Spinal cord (tissue), 9 donors: ENCODE measurements at regions not wholly inside any gene's neighbourhood (a gene's known extent, or its start where the extent isn't known, plus 50 kb on each side); places are given as distances from the start of the nearest gene placed in this dataset.

Source experiments
- DNase-seq, 6 donors: peaks; one replicate each; pipeline versions ENCODE4 v3.0.0 to v3.0.0-alpha.2; 2013 to 2015; ENCODE audit warnings: low spot score in 6 of 6, low read depth in 4 of 6
- H3K27ac ChIP-seq: one replicate; pipeline ENCODE4 v1.5.1; 2013; ENCODE audit warnings: low read depth, low read length, control low read depth
- H3K27me3 ChIP-seq: one replicate; pipeline ENCODE4 v1.6.1; 2013; ENCODE audit warnings: low read length; ENCODE audit not compliant: control insufficient read depth, insufficient read depth
- H3K36me3 ChIP-seq: one replicate; pipeline ENCODE4 v1.6.1; 2013; ENCODE audit warnings: low read length; ENCODE audit not compliant: control insufficient read depth, insufficient read depth
- H3K4me1 ChIP-seq: one replicate; pipeline ENCODE4 v1.6.1; 2013; ENCODE audit warnings: low read length; ENCODE audit not compliant: control insufficient read depth, insufficient read depth
- H3K4me3 ChIP-seq: one replicate; pipeline ENCODE4 v1.5.1; 2013; ENCODE audit warnings: low read depth, low read length, control low read depth
- H3K9me3 ChIP-seq: one replicate; pipeline ENCODE4 v1.6.1; 2013; ENCODE audit warnings: low read length; ENCODE audit not compliant: control insufficient read depth, insufficient read depth
- WGBS: methylation state at CpG from one replicate; pipeline ENCODE4 v1.1.5; 2013; ENCODE audit warnings: missing lambda C conversion rate; ENCODE audit not compliant: insufficient coverage; 5-methylcytosine and 5-hydroxymethylcytosine counted together
- donor health status: healthy.

GRCh38 chr17:28247671-28248555, 71.1 kb upstream of the TMEM97 start:
- Histone ChIP-seq H3K4me3 (no peak overlapping the region), H3K27me3 (peaks cover 3% of the 10 kb centered on the region), H3K9me3 (no peaks in the 10 kb centered on the region), H3K36me3 (no peaks in the 10 kb centered on the region), H3K27ac (no peak overlapping the region), H3K4me1 (peaks cover 10% of the 10 kb centered on the region)
- 65% methylated on average over 11 of the region's 15 CpGs for WGBS
- DNase-seq: no peak

- DNase-seq: no peak
- Histone ChIP-seq H3K4me3 (no peak overlapping the region), H3K27ac (no peak overlapping the region), H3K4me1 (peaks cover 10% of the 10 kb centered on the region), H3K9me3 (no peaks in the 10 kb centered on the region), H3K36me3 (no peaks in the 10 kb centered on the region), H3K27me3 (peaks cover 3% of the 10 kb centered on the region)
- 80% methylated on average over 2 of the region's 5 CpGs for WGBS
Measured at GRCh38 chr17:28249706-28250105, 69.3 kb upstream of the TMEM97 start.

GRCh38 chr17:28252436-28252835, 66.6 kb upstream of the TMEM97 start:
- Histone ChIP-seq H3K4me1 (peaks cover 10% of the 10 kb centered on the region), H3K27ac (no peak overlapping the region), H3K36me3 (no peaks in the 10 kb centered on the region), H3K27me3 (peaks cover 3% of the 10 kb centered on the region), H3K9me3 (no peaks in the 10 kb centered on the region), H3K4me3 (no peak overlapping the region)
- DNase-seq: no peak
- 86% methylated on average over 4 of the region's 7 CpGs for WGBS

GRCh38 chr17:28253663-28254062, 65.3 kb upstream of the TMEM97 start:
- peaks cover 10% of the 10 kb centered on the region for H3K4me1 ChIP-seq
- WGBS: no CpG with 5 or more reads among the region's 6 CpGs
- H3K27me3 ChIP-seq: peaks cover 3% of the 10 kb centered on the region
- no peak for DNase-seq
- H3K4me3 ChIP-seq: no peak overlapping the region
- H3K27ac ChIP-seq: no peak overlapping the region
- H3K9me3 ChIP-seq: no peaks in the 10 kb centered on the region
- H3K36me3 ChIP-seq: no peaks in the 10 kb centered on the region

GRCh38 chr17:28255616-28256015, 63.4 kb upstream of the TMEM97 start:
- H3K4me3 ChIP-seq: no peak overlapping the region
- peaks cover 3% of the 10 kb centered on the region for H3K27me3 ChIP-seq
- no peaks in the 10 kb centered on the region for H3K9me3 ChIP-seq
- H3K36me3 ChIP-seq: no peaks in the 10 kb centered on the region
- peaks cover 10% of the 10 kb centered on the region for H3K4me1 ChIP-seq
- H3K27ac ChIP-seq: no peak overlapping the region
- no peak for DNase-seq
- 39% methylated on average over 3 of the region's 4 CpGs for WGBS

- Histone ChIP-seq H3K9me3 (no peaks in the 10 kb centered on the region), H3K4me1 (peaks cover 9% of the 10 kb centered on the region), H3K4me3 (no peak overlapping the region), H3K36me3 (no peaks in the 10 kb centered on the region), H3K27me3 (peaks cover 3% of the 10 kb centered on the region), H3K27ac (no peak overlapping the region)
- WGBS: 79% methylated on average over 13 of the region's 14 CpGs
- no peak for DNase-seq
Measured at GRCh38 chr17:28256370-28256769, 62.6 kb upstream of the TMEM97 start.

GRCh38 chr17:28256881-28257280, 62.1 kb upstream of the TMEM97 start:
- Histone ChIP-seq H3K4me1 (peaks cover 4% of the 10 kb centered on the region), H3K9me3 (no peaks in the 10 kb centered on the region), H3K36me3 (no peaks in the 10 kb centered on the region), H3K4me3 (no peak overlapping the region), H3K27ac (no peak overlapping the region), H3K27me3 (peaks cover 3% of the 10 kb centered on the region)
- WGBS: 86% methylated on average over 7 of the region's 7 CpGs
- DNase-seq: no peak

GRCh38 chr17:28258347-28258887, 60.6 kb upstream of the TMEM97 start:
- Histone ChIP-seq H3K27ac (no peak overlapping the region), H3K9me3 (no peaks in the 10 kb centered on the region), H3K36me3 (no peaks in the 10 kb centered on the region), H3K27me3 (no peaks in the 10 kb centered on the region), H3K4me3 (no peak overlapping the region), H3K4me1 (no peaks in the 10 kb centered on the region)
- DNase-seq: no peak
- WGBS: 100% methylated on average over 3 of the region's 5 CpGs

GRCh38 chr17:28261219-28261618, 57.8 kb upstream of the TMEM97 start:
- WGBS: no CpG with 5 or more reads among the region's 2 CpGs
- no peak overlapping the region for H3K4me3 ChIP-seq
- no peak for DNase-seq
- no peaks in the 10 kb centered on the region for H3K27me3 ChIP-seq
- H3K27ac ChIP-seq: no peak overlapping the region
- H3K9me3 ChIP-seq: no peaks in the 10 kb centered on the region
- H3K4me1 ChIP-seq: no peaks in the 10 kb centered on the region
- H3K36me3 ChIP-seq: no peaks in the 10 kb centered on the region
